PFSK-1 (cell line): ENCODE measurements at regions not wholly inside any gene's neighbourhood (a gene's known extent, or its start where the extent isn't known, plus 50 kb on each side); places are given as distances from the start of the nearest gene placed in this dataset.

Experiments
- POLR2AphosphoS5 ChIP-seq: IDR thresholded peaks from 2 replicates; pipeline ENCODE4 v1.6.1; 2012; ENCODE audit warnings: low read depth, mild to moderate bottlenecking, control low read depth, low read length, moderate library complexity
- REST ChIP-seq, 2 experiments: IDR thresholded peaks; 2 replicates each; pipeline versions ENCODE4 v1.6.1 to v1.8.0; 2011 to 2012; ENCODE audit warnings: low read depth in 2 of 2, low read length in 2 of 2, control low read depth in 1 of 2, inconsistent platforms in 1 of 2, mild to moderate bottlenecking in 1 of 2, moderate library complexity in 1 of 2; ENCODE audit not compliant: insufficient read depth in 1 of 2
- SIN3A ChIP-seq: IDR thresholded peaks from 2 replicates; pipeline ENCODE4 v1.6.1; 2012; ENCODE audit warnings: mild to moderate bottlenecking, low read length, moderate library complexity, borderline replicate concordance; ENCODE audit not compliant: insufficient read depth
- TAF1 ChIP-seq: IDR thresholded peaks from 2 replicates; pipeline ENCODE4 v1.6.1; 2012; ENCODE audit warnings: low read length, control low read depth, borderline replicate concordance; ENCODE audit not compliant: insufficient read depth

GRCh38 chr6:133715270-133715669, 173.6 kb upstream of the TCF21 start:
- no peak for TF ChIP-seq POLR2AphosphoS5
- no peak for TF ChIP-seq TAF1
- TF ChIP-seq REST (IDR thresholded peaks at IDR 0.05; ENCODE audit: insufficient read depth in 1 of 2, low read depth in 2 of 2, low read length in 2 of 2), result no peak
- TF ChIP-seq SIN3A, result no peak
